HepG2 (cell line): ENCODE measurements at regions not wholly inside any gene's neighbourhood (a gene's known extent, or its start where the extent isn't known, plus 50 kb on each side); places are given as distances from the start of the nearest gene placed in this dataset.

ENCODE experiments used
- ATAC-seq: fragments of 200-7000 bp; cut with Tn5 transposase; 3 replicates; pipeline ENCODE4 v1.9.1; 2020; ENCODE audit warnings: mild to moderate bottlenecking, moderate library complexity
- BruUV-seq: library from RNA; stranded (reverse); fragments of 400-500 nt; replicated peaks from 2 replicates; lab custom pipeline; 2021; lab: Mats Ljungman, UMichigan
- CTCF ChIA-PET: fragments of 300-600 bp; formaldehyde crosslinking; extraction: SDS; loops from one replicate; lab custom pipeline; 2021; ENCODE audit warnings: low total read pairs, inconsistent platforms, low intra/inter-chr PET ratio; lab: Yijun Ruan, JAX
- POLR2A ChIA-PET: fragments of 350-600 bp; sonication (Branson Sonifier 250); formaldehyde crosslinking; loops from one replicate; lab custom pipeline; 2020; ENCODE audit warnings: antibody characterized with exemption, inconsistent platforms; lab: Yijun Ruan, JAX
- DNase-seq: peaks from one replicate; pipeline ENCODE4 v3.0.0-alpha.2; 2015; ENCODE audit warnings: low spot score
- FAIRE-seq: peaks from 3 replicates; lab custom pipeline; 2011; peaks lifted over from hg19 to GRCh38; lab: Jason Lieb, UNC
- H2AFZ ChIP-seq: one replicate; pipeline ENCODE4 v1.6.1; 2011; ENCODE audit warnings: low read length, inconsistent platforms
- H3K27ac ChIP-seq: fragments of 300-600 bp; 3 replicates; pipeline ENCODE4 v1.8.0; 2011; ENCODE audit warnings: mixed run types, mild to moderate bottlenecking, mixed read lengths, low read length, inconsistent platforms; ENCODE audit not compliant: insufficient read depth; ENCODE audit errors: extremely low read length
- H3K27me3 ChIP-seq, 2 experiments: fragments of 200-600 bp in 1 of 2; 2 replicates in 1 of 2; 3 replicates in 1 of 2; pipeline versions ENCODE4 v1.6.0 to v1.8.0; 2011; ENCODE audit warnings: low read length in 2 of 2, mild to moderate bottlenecking in 2 of 2, moderate library complexity in 2 of 2, inconsistent platforms in 1 of 2; ENCODE audit not compliant: insufficient read depth in 2 of 2, control insufficient read depth in 1 of 2
- H3K36me3 ChIP-seq, 2 experiments: fragments of 200-600 bp in 1 of 2; replicated peaks in 1 of 2; 2 replicates in 1 of 2; 3 replicates in 1 of 2; pipeline versions ENCODE4 v1.5.1 to v1.8.0; 2011; ENCODE audit warnings: low read length in 2 of 2, inconsistent platforms in 1 of 2; ENCODE audit not compliant: insufficient read depth in 2 of 2, control insufficient read depth in 1 of 2
- H3K4me1 ChIP-seq: 2 replicates; pipeline ENCODE4 v1.5.1; 2012; ENCODE audit warnings: low read length, inconsistent platforms; ENCODE audit not compliant: insufficient read depth
- H3K4me2 ChIP-seq: 2 replicates; pipeline ENCODE4 v1.6.0; 2011; ENCODE audit warnings: low read depth, low read length, inconsistent platforms
- H3K4me3 ChIP-seq, 3 experiments: fragments of 200-600 bp in 1 of 3; sonication (generic), shearing (Covaris generic) in 1 of 3; replicated peaks in 1 of 3; 2 replicates each; pipeline ENCODE4 v1.5.1; 2011 to 2016; ENCODE audit warnings: low read length in 3 of 3, inconsistent platforms in 2 of 3, low read depth in 2 of 3, mild to moderate bottlenecking in 2 of 3, control low read depth in 1 of 3, mixed read lengths in 1 of 3; ENCODE audit not compliant: insufficient read depth in 1 of 3
- H3K79me2 ChIP-seq: one replicate; pipeline ENCODE4 v1.6.1; 2011; ENCODE audit warnings: low read length, inconsistent platforms; ENCODE audit not compliant: insufficient read depth
- H3K9ac ChIP-seq: 2 replicates; pipeline ENCODE4 v1.6.0; 2011; ENCODE audit warnings: mild to moderate bottlenecking, low read depth, low read length, inconsistent platforms; ENCODE audit not compliant: insufficient read depth
- H3K9me3 ChIP-seq: 2 replicates; pipeline ENCODE4 v1.5.1; 2012; ENCODE audit warnings: mild to moderate bottlenecking, low read length
- H4K20me1 ChIP-seq: 2 replicates; pipeline ENCODE4 v1.6.0; 2011; ENCODE audit warnings: inconsistent platforms, mild to moderate bottlenecking, low read length, moderate library complexity; ENCODE audit not compliant: insufficient read depth
- AHR ChIP-seq: IDR thresholded peaks from 2 replicates; pipeline ENCODE4 v1.6.1; 2018; ENCODE audit warnings: missing genetic modification reagents, missing compliant biosample characterization
- FIP1L1 ChIP-seq: fragments of 200-400 bp; formaldehyde crosslinking; IDR thresholded peaks from 2 replicates; pipeline ENCODE4 v1.6.1; 2018; ENCODE audit warnings: low read depth, mild to moderate bottlenecking, low read length, moderate library complexity, borderline replicate concordance; ENCODE audit not compliant: insufficient read depth
- KLF6 ChIP-seq: IDR thresholded peaks from 2 replicates; pipeline ENCODE4 v1.8.0; 2016; ENCODE audit warnings: missing biosample characterization, missing genetic modification reagents
- POLR2A ChIP-seq, 2 experiments: IDR thresholded peaks; 2 replicates each; pipeline ENCODE4 v1.6.1; 2011; ENCODE audit warnings: low read depth in 2 of 2, low read length in 2 of 2, mild to moderate bottlenecking in 1 of 2, moderate library complexity in 1 of 2; ENCODE audit not compliant: insufficient read depth in 1 of 2
- SYNCRIP ChIP-seq: fragments of 200-400 bp; formaldehyde crosslinking; IDR thresholded peaks from 2 replicates; pipeline ENCODE4 v1.6.1; 2018; ENCODE audit warnings: mild to moderate bottlenecking, low read depth, low read length; ENCODE audit not compliant: insufficient read depth
- ZNF367 ChIP-seq: sonication (generic); formaldehyde crosslinking; IDR thresholded peaks from 2 replicates; pipeline ENCODE4 v1.4.0; 2020; ENCODE audit warnings: missing genetic modification reagents, borderline replicate concordance
- ZNF543 ChIP-seq: sonication (generic); formaldehyde crosslinking; IDR thresholded peaks from 2 replicates; pipeline ENCODE4 v1.4.0; 2020; ENCODE audit warnings: mild to moderate bottlenecking, missing genetic modification reagents
- ZNF563 ChIP-seq: sonication (generic); formaldehyde crosslinking; IDR thresholded peaks from 2 replicates; pipeline ENCODE4 v1.8.0; 2022; ENCODE audit warnings: mild to moderate bottlenecking, moderate library complexity, missing genetic modification reagents
- ZNF605 ChIP-seq: sonication (generic); formaldehyde crosslinking; IDR thresholded peaks from 2 replicates; pipeline ENCODE4 v1.8.0; 2022; ENCODE audit warnings: mild to moderate bottlenecking, missing genetic modification reagents
- ZNF703 ChIP-seq: sonication (generic); formaldehyde crosslinking; IDR thresholded peaks from 2 replicates; pipeline ENCODE4 v1.5.1; 2020; ENCODE audit warnings: missing genetic modification reagents, mild to moderate bottlenecking, moderate library complexity, borderline replicate concordance
- ZNF816 ChIP-seq: sonication (generic); formaldehyde crosslinking; IDR thresholded peaks from 2 replicates; pipeline ENCODE4 v1.8.0; 2022; ENCODE audit warnings: missing genetic modification reagents, mild to moderate bottlenecking, borderline replicate concordance
- ZSCAN31 ChIP-seq: sonication (generic); formaldehyde crosslinking; IDR thresholded peaks from 2 replicates; pipeline ENCODE4 v1.5.0; 2020; ENCODE audit warnings: low read depth, mild to moderate bottlenecking, missing genetic modification reagents
- WGBS: methylation state at CpG from one replicate; pipeline ENCODE4 v1.1.6; 2017; ENCODE audit warnings: low lambda C conversion rate; 5-methylcytosine and 5-hydroxymethylcytosine counted together
- in situ Hi-C: cut with HindIII; loops from 2 replicates; pipeline ENCODE4 v1.10.0; 2017; ENCODE audit warnings: low pct_unique_long_range_greater_than_20kb; ENCODE audit not compliant: extremely low pct_ligation_motif_present
- intact Hi-C: fragments of 100-400 bp; cut with micrococcal nuclease; formaldehyde crosslinking; loops from one replicate; pipeline ENCODE4 v1.10.0; 2022; ENCODE audit not compliant: unreplicated experiment
- TF ChIP-seq, protein P1 (sequence below): sonication (generic); formaldehyde crosslinking; IDR thresholded peaks from 2 replicates; pipeline ENCODE4 v1.8.0; 2022; ENCODE audit warnings: missing genetic modification reagents, mild to moderate bottlenecking, moderate library complexity, borderline replicate concordance
- TF ChIP-seq, protein P2 (sequence below): sonication (generic); formaldehyde crosslinking; IDR thresholded peaks from 2 replicates; pipeline ENCODE4 v1.4.0; 2020; ENCODE audit warnings: missing genetic modification reagents, borderline replicate concordance
- TF ChIP-seq, protein P3 (sequence below): sonication (generic); formaldehyde crosslinking; IDR thresholded peaks from 2 replicates; pipeline ENCODE4 v1.4.0; 2020; ENCODE audit warnings: missing genetic modification reagents, mild to moderate bottlenecking, borderline replicate concordance
- TF ChIP-seq, protein P4 (sequence below): sonication (generic); formaldehyde crosslinking; conservative IDR thresholded peaks from 2 replicates; pipeline ENCODE4 v1.4.0; 2020; ENCODE audit warnings: missing genetic modification reagents

DNA sequence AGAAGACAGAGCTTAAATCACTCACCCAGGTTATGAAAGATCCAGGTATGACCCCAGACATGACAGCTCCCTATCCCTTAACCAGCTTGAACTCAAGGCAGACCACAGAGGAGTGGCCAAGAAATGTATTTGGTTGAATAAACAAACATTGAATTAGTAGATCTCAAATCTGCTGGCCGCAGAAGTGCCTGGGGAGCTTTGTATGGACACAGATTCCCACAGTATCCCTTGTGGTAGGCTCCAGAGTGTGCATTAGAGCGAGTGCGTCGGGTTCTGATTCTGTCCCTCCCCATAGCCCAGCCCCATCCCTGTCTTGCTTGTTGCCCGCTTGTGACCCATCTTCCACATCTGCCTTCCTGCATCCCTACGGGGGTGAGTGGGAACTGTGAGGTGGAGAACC lies 118.8 kb upstream of the FOXF1 start (continued):
- TF ChIP-seq ZSCAN31 (CRISPR knock-in tag), result no peak
- TF ChIP-seq FIP1L1, result no peak
- TF ChIP-seq ZNF605 (CRISPR knock-in tag), result no peak
- TF ChIP-seq, protein P1, sequence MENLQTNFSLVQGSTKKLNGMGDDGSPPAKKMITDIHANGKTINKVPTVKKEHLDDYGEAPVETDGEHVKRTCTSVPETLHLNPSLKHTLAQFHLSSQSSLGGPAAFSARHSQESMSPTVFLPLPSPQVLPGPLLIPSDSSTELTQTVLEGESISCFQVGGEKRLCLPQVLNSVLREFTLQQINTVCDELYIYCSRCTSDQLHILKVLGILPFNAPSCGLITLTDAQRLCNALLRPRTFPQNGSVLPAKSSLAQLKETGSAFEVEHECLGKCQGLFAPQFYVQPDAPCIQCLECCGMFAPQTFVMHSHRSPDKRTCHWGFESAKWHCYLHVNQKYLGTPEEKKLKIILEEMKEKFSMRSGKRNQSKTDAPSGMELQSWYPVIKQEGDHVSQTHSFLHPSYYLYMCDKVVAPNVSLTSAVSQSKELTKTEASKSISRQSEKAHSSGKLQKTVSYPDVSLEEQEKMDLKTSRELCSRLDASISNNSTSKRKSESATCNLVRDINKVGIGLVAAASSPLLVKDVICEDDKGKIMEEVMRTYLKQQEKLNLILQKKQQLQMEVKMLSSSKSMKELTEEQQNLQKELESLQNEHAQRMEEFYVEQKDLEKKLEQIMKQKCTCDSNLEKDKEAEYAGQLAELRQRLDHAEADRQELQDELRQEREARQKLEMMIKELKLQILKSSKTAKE (CRISPR knock-in tag), result no peak
- no peak for TF ChIP-seq KLF6
- no peak for TF ChIP-seq SYNCRIP
- TF ChIP-seq ZNF816 (CRISPR knock-in tag), result no peak
- TF ChIP-seq, protein P2, sequence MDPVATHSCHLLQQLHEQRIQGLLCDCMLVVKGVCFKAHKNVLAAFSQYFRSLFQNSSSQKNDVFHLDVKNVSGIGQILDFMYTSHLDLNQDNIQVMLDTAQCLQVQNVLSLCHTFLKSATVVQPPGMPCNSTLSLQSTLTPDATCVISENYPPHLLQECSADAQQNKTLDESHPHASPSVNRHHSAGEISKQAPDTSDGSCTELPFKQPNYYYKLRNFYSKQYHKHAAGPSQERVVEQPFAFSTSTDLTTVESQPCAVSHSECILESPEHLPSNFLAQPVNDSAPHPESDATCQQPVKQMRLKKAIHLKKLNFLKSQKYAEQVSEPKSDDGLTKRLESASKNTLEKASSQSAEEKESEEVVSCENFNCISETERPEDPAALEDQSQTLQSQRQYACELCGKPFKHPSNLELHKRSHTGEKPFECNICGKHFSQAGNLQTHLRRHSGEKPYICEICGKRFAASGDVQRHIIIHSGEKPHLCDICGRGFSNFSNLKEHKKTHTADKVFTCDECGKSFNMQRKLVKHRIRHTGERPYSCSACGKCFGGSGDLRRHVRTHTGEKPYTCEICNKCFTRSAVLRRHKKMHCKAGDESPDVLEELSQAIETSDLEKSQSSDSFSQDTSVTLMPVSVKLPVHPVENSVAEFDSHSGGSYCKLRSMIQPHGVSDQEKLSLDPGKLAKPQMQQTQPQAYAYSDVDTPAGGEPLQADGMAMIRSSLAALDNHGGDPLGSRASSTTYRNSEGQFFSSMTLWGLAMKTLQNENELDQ, result no peak
- no peak for TF ChIP-seq AHR (CRISPR knock-in tag)

DNA sequence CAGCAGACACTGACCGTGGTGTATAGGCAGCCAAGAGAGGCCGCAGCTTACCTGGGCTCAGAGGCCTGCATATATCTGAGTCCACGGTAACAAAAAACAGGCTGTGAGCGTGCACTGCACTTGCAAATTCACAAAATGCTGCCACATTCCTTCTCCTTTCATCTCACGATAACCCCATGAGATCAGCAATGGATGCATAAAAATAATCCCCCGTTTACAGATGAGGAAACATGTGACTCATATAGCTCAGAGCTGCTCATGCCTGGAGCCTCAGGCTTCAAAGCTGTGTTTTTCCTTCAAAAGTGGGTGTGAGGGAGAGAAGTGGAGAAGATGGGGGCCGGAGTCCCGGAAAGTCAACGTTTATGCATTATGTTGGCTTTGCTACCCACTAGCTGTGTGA lies 118.3 kb upstream of the FOXF1 start:
- CTCF ChIA-PET, result no interaction called here

More for the DNA sequence above, 118.3 kb upstream of the FOXF1 start:
- TF ChIP-seq, protein P3, sequence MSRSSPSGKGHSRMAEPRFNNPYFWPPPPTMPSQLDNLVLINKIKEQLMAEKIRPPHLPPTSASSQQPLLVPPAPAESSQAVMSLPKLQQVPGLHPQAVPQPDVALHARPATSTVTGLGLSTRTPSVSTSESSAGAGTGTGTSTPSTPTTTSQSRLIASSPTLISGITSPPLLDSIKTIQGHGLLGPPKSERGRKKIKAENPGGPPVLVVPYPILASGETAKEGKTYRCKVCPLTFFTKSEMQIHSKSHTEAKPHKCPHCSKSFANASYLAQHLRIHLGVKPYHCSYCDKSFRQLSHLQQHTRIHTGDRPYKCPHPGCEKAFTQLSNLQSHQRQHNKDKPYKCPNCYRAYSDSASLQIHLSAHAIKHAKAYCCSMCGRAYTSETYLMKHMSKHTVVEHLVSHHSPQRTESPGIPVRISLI (CRISPR knock-in tag), result no peak
- TF ChIP-seq ZNF703 (CRISPR knock-in tag), result no peak
- TF ChIP-seq POLR2A (IDR thresholded peaks at IDR 0.05; ENCODE audit: insufficient read depth in 1 of 2, low read depth in 2 of 2, low read length in 2 of 2), result no peak
- TF ChIP-seq ZNF543 (CRISPR knock-in tag), result no peak
- no peak for TF ChIP-seq FIP1L1
- no peak for TF ChIP-seq ZNF563
- TF ChIP-seq, protein P4, sequence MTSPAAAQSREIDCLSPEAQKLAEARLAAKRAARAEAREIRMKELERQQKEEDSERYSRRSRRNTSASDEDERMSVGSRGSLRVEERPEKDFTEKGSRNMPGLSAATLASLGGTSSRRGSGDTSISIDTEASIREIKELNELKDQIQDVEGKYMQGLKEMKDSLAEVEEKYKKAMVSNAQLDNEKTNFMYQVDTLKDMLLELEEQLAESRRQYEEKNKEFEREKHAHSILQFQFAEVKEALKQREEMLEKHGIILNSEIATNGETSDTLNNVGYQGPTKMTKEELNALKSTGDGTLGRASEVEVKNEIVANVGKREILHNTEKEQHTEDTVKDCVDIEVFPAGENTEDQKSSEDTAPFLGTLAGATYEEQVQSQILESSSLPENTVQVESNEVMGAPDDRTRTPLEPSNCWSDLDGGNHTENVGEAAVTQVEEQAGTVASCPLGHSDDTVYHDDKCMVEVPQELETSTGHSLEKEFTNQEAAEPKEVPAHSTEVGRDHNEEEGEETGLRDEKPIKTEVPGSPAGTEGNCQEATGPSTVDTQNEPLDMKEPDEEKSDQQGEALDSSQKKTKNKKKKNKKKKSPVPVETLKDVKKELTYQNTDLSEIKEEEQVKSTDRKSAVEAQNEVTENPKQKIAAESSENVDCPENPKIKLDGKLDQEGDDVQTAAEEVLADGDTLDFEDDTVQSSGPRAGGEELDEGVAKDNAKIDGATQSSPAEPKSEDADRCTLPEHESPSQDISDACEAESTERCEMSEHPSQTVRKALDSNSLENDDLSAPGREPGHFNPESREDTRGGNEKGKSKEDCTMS, result no peak
- TF ChIP-seq ZNF367 (CRISPR knock-in tag), result no peak
- H3K4me3 ChIP-seq, result no peak overlapping the region
- H4K20me1 ChIP-seq, result no peaks in the 10 kb centered on the region
- no peak for FAIRE-seq
- no peaks in the 10 kb centered on the region for H3K9me3 ChIP-seq
- no peak overlapping the region for H3K4me2 ChIP-seq
- BruUV-seq, result no TSS peak
- peaks cover 0 to 20% of the 10 kb centered on the region in 2 experiments; a peak in 3 of 5 replicates for H3K27me3 ChIP-seq
- 14% methylated on average over 9 of the region's 9 CpGs for WGBS
- H2AFZ ChIP-seq, result no peak overlapping the region
- H3K36me3 ChIP-seq, result no peaks in the 10 kb centered on the region
- no peak for DNase-seq
- H3K9ac ChIP-seq, result no peak overlapping the region
- H3K27ac ChIP-seq, result no peak overlapping the region
- H3K4me1 ChIP-seq, result no peaks in the 10 kb centered on the region
- intact Hi-C loops (no loop called here), in situ Hi-C loops (no loop called here)
- no peak for ATAC-seq
- POLR2A ChIA-PET, result no interaction called here
- no peaks in the 10 kb centered on the region for H3K79me2 ChIP-seq
